ENCODE measurements at regions not wholly inside any gene's neighbourhood (a gene's known extent, or its start where the extent isn't known, plus 50 kb on each side); places are given as distances from the start of the nearest gene placed in this dataset.

DNA sequence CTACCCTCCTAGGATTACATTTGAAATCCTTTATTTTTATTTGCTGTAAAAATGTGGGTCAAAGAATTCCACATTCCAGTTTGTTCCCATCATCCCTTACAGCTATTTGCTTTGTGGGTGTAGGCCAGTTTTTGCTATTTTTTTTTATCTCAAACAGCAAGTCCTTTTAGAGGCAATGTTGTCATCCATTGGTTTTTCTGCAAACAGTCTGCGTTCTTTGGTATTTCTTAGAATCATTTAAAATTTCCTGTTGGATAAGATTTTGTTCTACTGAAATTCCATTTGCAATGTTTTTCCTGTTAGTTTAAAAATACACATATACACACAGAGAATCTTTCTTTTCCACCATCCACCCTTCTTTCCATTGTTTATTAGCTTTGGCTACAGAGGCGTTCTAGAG lies 53.3 kb upstream of the STK38L start:
- H3K4me3 ChIP-seq (ENCODE audit: low read depth, low read length): no peak overlapping the region
- TF ChIP-seq, protein P1, sequence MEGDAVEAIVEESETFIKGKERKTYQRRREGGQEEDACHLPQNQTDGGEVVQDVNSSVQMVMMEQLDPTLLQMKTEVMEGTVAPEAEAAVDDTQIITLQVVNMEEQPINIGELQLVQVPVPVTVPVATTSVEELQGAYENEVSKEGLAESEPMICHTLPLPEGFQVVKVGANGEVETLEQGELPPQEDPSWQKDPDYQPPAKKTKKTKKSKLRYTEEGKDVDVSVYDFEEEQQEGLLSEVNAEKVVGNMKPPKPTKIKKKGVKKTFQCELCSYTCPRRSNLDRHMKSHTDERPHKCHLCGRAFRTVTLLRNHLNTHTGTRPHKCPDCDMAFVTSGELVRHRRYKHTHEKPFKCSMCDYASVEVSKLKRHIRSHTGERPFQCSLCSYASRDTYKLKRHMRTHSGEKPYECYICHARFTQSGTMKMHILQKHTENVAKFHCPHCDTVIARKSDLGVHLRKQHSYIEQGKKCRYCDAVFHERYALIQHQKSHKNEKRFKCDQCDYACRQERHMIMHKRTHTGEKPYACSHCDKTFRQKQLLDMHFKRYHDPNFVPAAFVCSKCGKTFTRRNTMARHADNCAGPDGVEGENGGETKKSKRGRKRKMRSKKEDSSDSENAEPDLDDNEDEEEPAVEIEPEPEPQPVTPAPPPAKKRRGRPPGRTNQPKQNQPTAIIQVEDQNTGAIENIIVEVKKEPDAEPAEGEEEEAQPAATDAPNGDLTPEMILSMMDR (conservative IDR thresholded peaks at IDR 0.05; ENCODE audit: low read depth, low read length): no peak
- peak; percentile 64 for DNase-seq (ENCODE audit: low read depth)

DNA sequence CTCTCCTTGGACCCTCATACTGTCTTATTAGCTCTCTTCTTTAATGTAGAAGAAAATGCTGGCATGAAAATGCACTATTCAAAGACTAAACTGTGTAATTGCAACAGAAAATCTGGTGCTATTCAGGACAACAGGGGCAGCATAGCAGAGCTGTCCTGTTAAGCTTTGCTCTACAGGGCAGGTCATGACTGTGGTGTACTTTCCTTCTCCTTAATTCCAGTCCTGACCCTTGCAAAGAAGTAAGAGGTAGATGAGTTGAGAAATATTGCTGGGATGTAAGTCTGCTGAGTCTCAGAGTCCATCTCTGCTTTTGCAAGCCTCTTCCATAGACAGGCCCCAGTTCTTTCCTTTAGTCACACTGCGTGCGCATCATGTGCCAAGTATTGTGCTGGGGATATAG lies 52.6 kb upstream of the STK38L start:
- H3K4me3 ChIP-seq (ENCODE audit: low read depth, low read length): no peak overlapping the region
- TF ChIP-seq, protein P1 (conservative IDR thresholded peaks at IDR 0.05; ENCODE audit: low read depth, low read length): no peak
- peak; percentile 62 for DNase-seq (ENCODE audit: low read depth)

DNA sequence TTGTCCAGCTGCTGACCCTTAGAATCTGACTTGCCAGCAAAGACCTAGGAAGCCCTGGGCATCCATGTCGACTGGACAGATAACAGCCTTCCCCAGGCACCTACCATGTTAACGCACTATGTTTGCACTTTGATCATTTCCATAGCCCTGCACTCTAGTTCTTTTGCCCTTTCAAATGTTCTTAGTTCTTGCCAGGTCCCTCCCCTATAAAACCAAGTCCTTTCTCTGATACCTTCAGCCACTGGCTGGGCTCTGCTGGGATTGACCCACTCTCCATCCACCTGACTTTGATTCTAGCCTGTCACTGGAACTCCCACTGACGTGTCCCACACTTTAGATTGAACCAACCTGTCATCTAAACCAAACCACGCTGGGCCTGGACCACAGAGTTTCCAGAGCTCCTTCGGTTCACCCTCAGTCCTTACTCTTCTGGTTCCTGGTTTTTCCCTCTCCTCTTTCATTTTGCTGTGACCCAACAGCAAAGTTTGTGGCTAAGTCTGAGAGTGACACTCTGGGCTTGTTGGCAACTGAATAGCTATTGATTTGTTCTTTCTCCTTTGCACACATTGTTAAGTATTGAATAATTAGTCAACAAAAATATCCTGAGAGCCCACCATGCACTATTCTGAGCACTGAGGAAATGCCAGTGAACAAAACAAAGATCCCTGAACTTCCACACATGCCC lies 51.8 kb upstream of the STK38L start:
- DNase-seq (ENCODE audit: low read depth): no peak
- H3K4me3 ChIP-seq (ENCODE audit: low read depth, low read length): no peak overlapping the region
- TF ChIP-seq, protein P1 (conservative IDR thresholded peaks at IDR 0.05; ENCODE audit: low read depth, low read length): no peak

DNA sequence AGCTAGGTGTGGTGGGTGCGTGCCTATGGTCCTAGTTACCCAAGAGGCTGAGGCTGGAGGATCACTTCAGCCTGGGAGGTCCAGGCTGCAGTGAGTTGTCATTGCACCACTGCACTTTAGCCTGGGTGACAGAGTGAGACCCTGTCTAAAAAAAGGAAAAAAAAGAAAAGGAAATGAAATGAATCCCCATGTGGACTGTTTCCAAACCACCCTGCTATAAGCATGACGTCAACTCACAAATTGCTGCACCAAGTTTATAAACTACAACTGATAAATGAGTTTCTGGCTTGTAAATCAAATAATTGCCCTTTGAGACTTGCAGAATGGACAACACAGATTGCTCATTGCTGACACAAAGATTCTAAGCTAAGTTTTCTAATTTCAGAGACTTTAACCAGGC lies 51.0 kb upstream of the STK38L start:
- DNase-seq (ENCODE audit: low read depth): peak; percentile 58
- TF ChIP-seq, protein P1 (conservative IDR thresholded peaks at IDR 0.05; ENCODE audit: low read depth, low read length): no peak

DNA sequence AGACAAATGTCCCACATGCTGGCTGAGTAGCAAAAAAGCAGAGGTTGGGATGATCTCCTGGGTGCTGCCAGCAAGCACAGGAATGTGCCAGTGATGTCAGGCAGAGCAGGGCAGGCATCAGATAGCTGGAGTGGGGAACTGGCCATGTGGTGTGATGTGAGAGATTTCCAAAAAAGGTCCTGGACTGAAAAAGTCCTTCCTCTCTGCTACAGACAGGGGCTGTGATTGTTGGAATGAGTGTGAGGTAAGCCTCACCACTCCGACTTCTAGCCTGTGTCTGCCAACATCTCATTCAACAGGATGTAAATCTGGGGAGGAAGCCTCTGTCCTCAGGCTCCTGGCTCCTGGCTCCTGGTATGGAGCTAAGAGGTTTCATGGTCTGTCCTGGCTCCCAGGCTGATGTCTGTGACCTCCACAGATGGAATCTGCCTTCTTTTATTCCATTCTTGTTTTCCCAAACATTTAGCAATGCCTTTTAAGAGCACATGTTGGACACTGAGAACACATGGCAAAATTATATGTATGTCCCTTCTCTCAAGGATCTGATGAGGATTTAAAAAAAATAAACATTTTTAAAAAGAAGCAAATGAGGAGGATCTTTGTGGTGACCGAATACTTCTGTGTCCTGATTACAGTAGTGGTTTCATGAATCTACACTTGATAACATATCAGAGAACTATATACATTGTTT lies 50.1 kb upstream of the STK38L start:
- H3K4me3 ChIP-seq (ENCODE audit: low read depth, low read length): no peak overlapping the region
- peak; percentile 74 for DNase-seq (ENCODE audit: low read depth)
- TF ChIP-seq, protein P1 (conservative IDR thresholded peaks at IDR 0.05; ENCODE audit: low read depth, low read length): no peak

More for the DNA sequence above, 51.0 kb upstream of the STK38L start:
- H3K4me3 ChIP-seq (ENCODE audit: low read depth, low read length): no peak overlapping the region
